GM12878 (cell line): ENCODE measurements at regions not wholly inside any gene's neighbourhood (a gene's known extent, or its start where the extent isn't known, plus 50 kb on each side); places are given as distances from the start of the nearest gene placed in this dataset.

ENCODE experiments used
- ATAC-seq: fragments of 200-7000 bp; cut with Tn5 transposase; 3 replicates; pipeline ENCODE4 v1.9.1; 2020; ENCODE audit warnings: mild to moderate bottlenecking, moderate library complexity
- BruUV-seq: library from RNA; stranded (reverse); fragments of 400-500 nt; replicated peaks from 2 replicates; lab custom pipeline; 2021; lab: Mats Ljungman, UMichigan
- CTCF ChIA-PET: fragments of 300-600 bp; sonication (Branson Sonifier 250); formaldehyde crosslinking; extraction: SDS; loops from one replicate; lab custom pipeline; 2021; ENCODE audit warnings: inconsistent platforms; lab: Yijun Ruan, JAX
- POLR2A ChIA-PET: fragments of 350-600 bp; formaldehyde crosslinking; extraction: SDS; loops from one replicate; lab custom pipeline; 2021; ENCODE audit warnings: inconsistent platforms; lab: Charles Lee
- RAD21 ChIA-PET: fragments of 300-600 bp; sonication (Branson Sonifier 250); formaldehyde crosslinking; loops from one replicate; lab custom pipeline; 2023; ENCODE audit warnings: antibody characterized with exemption; ENCODE audit not compliant: unreplicated experiment; lab: Charles Lee
- SMC1A ChIA-PET: fragments of 300-600 bp; sonication (Branson Sonifier 250); formaldehyde crosslinking; loops from one replicate; lab custom pipeline; 2023; ENCODE audit not compliant: unreplicated experiment, uncharacterized antibody; lab: Charles Lee
- DNase-seq: peaks from one replicate; pipeline ENCODE4 v3.0.0-alpha.2; 2011; ENCODE audit warnings: low read depth, low spot score
- FAIRE-seq: peaks from 3 replicates; lab custom pipeline; 2011; peaks lifted over from hg19 to GRCh38; lab: Jason Lieb, UNC
- H2AFZ ChIP-seq: 2 replicates; pipeline ENCODE4 v1.6.0; 2011; ENCODE audit warnings: low read depth, low read length, control low read depth; ENCODE audit not compliant: control insufficient read depth
- H3K27ac ChIP-seq: 2 replicates; pipeline ENCODE4 v1.5.1; 2011; ENCODE audit warnings: control low read depth; ENCODE audit not compliant: control insufficient read depth, insufficient read depth
- H3K27me3 ChIP-seq, 2 experiments: replicated peaks in 1 of 2; 2 replicates each; pipeline versions ENCODE4 v1.6.0 to v1.6.1; 2011; ENCODE audit warnings: low read length in 1 of 2; ENCODE audit not compliant: control insufficient read depth in 2 of 2, insufficient read depth in 2 of 2
- H3K36me3 ChIP-seq, 2 experiments: 2 replicates each; pipeline ENCODE4 v1.5.1; 2011; ENCODE audit warnings: low read length in 1 of 2; ENCODE audit not compliant: control insufficient read depth in 2 of 2, insufficient read depth in 2 of 2
- H3K4me1 ChIP-seq: 2 replicates; pipeline ENCODE4 v1.6.1; 2011; ENCODE audit warnings: mild to moderate bottlenecking, low read length, moderate library complexity, mixed read lengths; ENCODE audit not compliant: control insufficient read depth, insufficient read depth
- H3K4me2 ChIP-seq: 2 replicates; pipeline ENCODE4 v1.6.0; 2011; ENCODE audit warnings: control low read depth; ENCODE audit not compliant: control insufficient read depth, insufficient read depth
- H3K4me3 ChIP-seq: fragments of 200-600 bp; sonication (generic); 2 replicates; pipeline ENCODE4 v1.5.1; 2016
- H3K79me2 ChIP-seq: 2 replicates; pipeline ENCODE4 v1.6.0; 2011; ENCODE audit warnings: low read length; ENCODE audit not compliant: control insufficient read depth, insufficient read depth
- H3K9ac ChIP-seq: 2 replicates; pipeline ENCODE4 v1.8.0; 2011; ENCODE audit warnings: low read length, control low read depth, mixed read lengths; ENCODE audit not compliant: control insufficient read depth, insufficient read depth
- H3K9me3 ChIP-seq: replicated peaks from 3 replicates; pipeline ENCODE4 v1.5.1; 2011; ENCODE audit warnings: mild to moderate bottlenecking, low read length; ENCODE audit not compliant: control insufficient read depth, insufficient read depth
- H4K20me1 ChIP-seq: 2 replicates; pipeline ENCODE4 v1.6.0; 2011; ENCODE audit not compliant: control insufficient read depth, insufficient read depth
- ASH2L ChIP-seq: fragments of 300-600, 200-600 bp; sonication (generic); IDR thresholded peaks from 2 replicates; pipeline ENCODE4 v1.6.1; 2017; ENCODE audit warnings: low read depth, mild to moderate bottlenecking, borderline replicate concordance
- BMI1 ChIP-seq: fragments of 450-650 bp; IDR thresholded peaks from 2 replicates; pipeline ENCODE4 v1.6.1; 2016; ENCODE audit warnings: mild to moderate bottlenecking, moderate library complexity, borderline replicate concordance
- CBFB ChIP-seq: IDR thresholded peaks from 2 replicates; pipeline ENCODE4 v1.6.1; 2016; ENCODE audit warnings: antibody characterized with exemption, low read depth
- CHD4 ChIP-seq: fragments of 200-600 bp; sonication (generic); IDR thresholded peaks from 2 replicates; pipeline ENCODE4 v1.6.1; 2016; ENCODE audit warnings: mild to moderate bottlenecking
- CREB1 ChIP-seq: IDR thresholded peaks from 2 replicates; pipeline ENCODE4 v1.6.1; 2012; ENCODE audit warnings: low read depth, mild to moderate bottlenecking, inconsistent platforms
- E2F4 ChIP-seq: IDR thresholded peaks from 2 replicates; pipeline ENCODE4 v1.6.1; 2012; ENCODE audit warnings: low read depth, low read length, improper control_type of control experiment
- EP300 ChIP-seq, 2 experiments: fragments of 150-350 bp in 1 of 2; IDR thresholded peaks; 2 replicates each; pipeline ENCODE4 v1.6.1; 2011 to 2012; ENCODE audit warnings: low read depth in 2 of 2, low read length in 2 of 2, borderline replicate concordance in 1 of 2, improper control_type of control experiment in 1 of 2, inconsistent platforms in 1 of 2; ENCODE audit not compliant: control insufficient read depth in 1 of 2
- RELA ChIP-seq: fragments of 450-650 bp; IDR thresholded peaks from 2 replicates; pipeline ENCODE4 v1.8.0; 2014; ENCODE audit warnings: borderline replicate concordance; ENCODE audit not compliant: partially characterized antibody
- RELB ChIP-seq: fragments of 450-650 bp; IDR thresholded peaks from 2 replicates; pipeline ENCODE4 v1.6.1; 2017; ENCODE audit warnings: low read depth, mild to moderate bottlenecking, moderate library complexity
- SRF ChIP-seq, 2 experiments: IDR thresholded peaks; 2 replicates each; pipeline ENCODE4 v1.6.1; 2011; ENCODE audit warnings: low read depth in 2 of 2, low read length in 2 of 2, mild to moderate bottlenecking in 1 of 2, moderate library complexity in 1 of 2
- STAT3 ChIP-seq: IDR thresholded peaks from 2 replicates; pipeline ENCODE4 v1.6.1; 2011; ENCODE audit warnings: low read depth, low read length, improper control_type of control experiment
- USF1 ChIP-seq: IDR thresholded peaks from 2 replicates; pipeline ENCODE4 v1.6.1; 2011; ENCODE audit warnings: borderline replicate concordance, low read depth, mild to moderate bottlenecking, moderate library complexity, mixed read lengths, low read length; ENCODE audit not compliant: insufficient read depth; ENCODE audit errors: extremely low read length
- ZBTB40 ChIP-seq: fragments of 450-650 bp; IDR thresholded peaks from 2 replicates; pipeline ENCODE4 v1.6.1; 2016; ENCODE audit warnings: mild to moderate bottlenecking, moderate library complexity, borderline replicate concordance
- ZNF207 ChIP-seq: fragments of 450-650 bp; IDR thresholded peaks from 2 replicates; pipeline ENCODE4 v1.6.1; 2014; ENCODE audit warnings: antibody characterized with exemption, mild to moderate bottlenecking, borderline replicate concordance
- ZZZ3 ChIP-seq: IDR thresholded peaks from 2 replicates; pipeline ENCODE4 v1.6.1; 2011; ENCODE audit warnings: low read depth; ENCODE audit not compliant: control insufficient read depth, insufficient read length
- WGBS: methylation state at CpG from one replicate; pipeline ENCODE4 v1.1.6; 2016; ENCODE audit warnings: low lambda C conversion rate; ENCODE audit not compliant: insufficient replicate concordance, insufficient coverage; ENCODE audit errors: missing lambda C conversion rate; 5-methylcytosine and 5-hydroxymethylcytosine counted together
- in situ Hi-C: fragments of 300-500 bp; cut with MboI; formaldehyde crosslinking; loops from 9 replicates; pipeline ENCODE4 v1.14.3; 2018; ENCODE audit warnings: mixed read lengths
- intact Hi-C: fragments of 100-400 bp; cut with micrococcal nuclease; formaldehyde crosslinking; loops from one replicate; pipeline ENCODE4 v1.14.2; 2022; ENCODE audit not compliant: unreplicated experiment

GRCh38 chr17:71217769-71218168, 903.1 kb upstream of the SOX9 start (continued):
- no peak for TF ChIP-seq ZBTB40
- TF ChIP-seq EP300 (IDR thresholded peaks at IDR 0.05; ENCODE audit: borderline replicate concordance in 1 of 2, control insufficient read depth in 1 of 2, low read depth in 2 of 2, low read length in 2 of 2) = no peak
- no peak for TF ChIP-seq BMI1
- TF ChIP-seq, all 136 proteins: peak for 0

- ChIA-PET POLR2A (no interaction called here), CTCF (no interaction called here), RAD21 (no interaction called here), SMC1A (no interaction called here)
- no peak overlapping the region for H3K4me2 ChIP-seq
- no peak overlapping the region for H3K4me3 ChIP-seq
- intact Hi-C loops = no loop called here
- no peak overlapping the region for H3K27ac ChIP-seq
- no peak for ATAC-seq
- H4K20me1 ChIP-seq = no peaks in the 10 kb centered on the region
- in situ Hi-C loops = no loop called here
- H2AFZ ChIP-seq = no peak overlapping the region
- H3K9me3 ChIP-seq = no peaks in the 10 kb centered on the region
- H3K27me3 ChIP-seq = no peaks in the 10 kb centered on the region
- H3K9ac ChIP-seq = no peak overlapping the region
- H3K79me2 ChIP-seq = no peaks in the 10 kb centered on the region
- no peaks in the 10 kb centered on the region for H3K36me3 ChIP-seq
- no peak for DNase-seq
- BruUV-seq = no TSS peak
- FAIRE-seq = no peak
- no peaks in the 10 kb centered on the region for H3K4me1 ChIP-seq
- WGBS = 21% methylated on average over 3 of the region's 3 CpGs
- TF ChIP-seq CREB1 = no peak
- no peak for TF ChIP-seq RELA
- TF ChIP-seq ZNF207 = no peak
- TF ChIP-seq CBFB = no peak
- no peak for TF ChIP-seq USF1
- TF ChIP-seq ZZZ3 = no peak
- TF ChIP-seq E2F4 = no peak
- TF ChIP-seq RELB = no peak
- no peak for TF ChIP-seq CHD4
- no peak for TF ChIP-seq SRF (IDR thresholded peaks at IDR 0.05; ENCODE audit: low read depth in 2 of 2, low read length in 2 of 2)
- TF ChIP-seq ASH2L = no peak
- no peak for TF ChIP-seq STAT3
Observed at GRCh38 chr17:71224824-71225575, 895.8 kb upstream of the SOX9 start.
